ENCODE measurements at regions not wholly inside any gene's neighbourhood (a gene's known extent, or its start where the extent isn't known, plus 50 kb on each side); places are given as distances from the start of the nearest gene placed in this dataset.

DNA sequence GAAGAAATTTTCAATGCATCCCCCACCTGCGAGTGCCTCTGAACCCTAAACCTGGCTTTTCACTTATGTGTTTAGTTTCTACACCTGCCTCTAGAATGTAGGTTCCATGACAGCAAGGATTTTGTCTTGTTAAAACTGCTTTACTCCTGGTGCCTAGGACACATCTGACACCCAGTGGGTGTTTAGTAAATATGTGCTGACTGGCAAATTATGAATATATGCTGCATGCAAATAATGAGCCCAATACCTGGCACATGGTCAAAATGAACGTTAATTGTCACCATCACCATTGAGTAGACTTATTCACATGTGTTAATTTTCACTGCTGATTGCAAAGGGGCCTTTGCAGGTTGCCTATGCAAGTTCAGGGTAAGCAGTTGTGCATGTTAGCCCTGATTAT is 249.9 kb upstream of the WWC1 start:
- no peaks in the 10 kb centered on the region for H3K27me3 ChIP-seq
- TF ChIP-seq, protein P1, sequence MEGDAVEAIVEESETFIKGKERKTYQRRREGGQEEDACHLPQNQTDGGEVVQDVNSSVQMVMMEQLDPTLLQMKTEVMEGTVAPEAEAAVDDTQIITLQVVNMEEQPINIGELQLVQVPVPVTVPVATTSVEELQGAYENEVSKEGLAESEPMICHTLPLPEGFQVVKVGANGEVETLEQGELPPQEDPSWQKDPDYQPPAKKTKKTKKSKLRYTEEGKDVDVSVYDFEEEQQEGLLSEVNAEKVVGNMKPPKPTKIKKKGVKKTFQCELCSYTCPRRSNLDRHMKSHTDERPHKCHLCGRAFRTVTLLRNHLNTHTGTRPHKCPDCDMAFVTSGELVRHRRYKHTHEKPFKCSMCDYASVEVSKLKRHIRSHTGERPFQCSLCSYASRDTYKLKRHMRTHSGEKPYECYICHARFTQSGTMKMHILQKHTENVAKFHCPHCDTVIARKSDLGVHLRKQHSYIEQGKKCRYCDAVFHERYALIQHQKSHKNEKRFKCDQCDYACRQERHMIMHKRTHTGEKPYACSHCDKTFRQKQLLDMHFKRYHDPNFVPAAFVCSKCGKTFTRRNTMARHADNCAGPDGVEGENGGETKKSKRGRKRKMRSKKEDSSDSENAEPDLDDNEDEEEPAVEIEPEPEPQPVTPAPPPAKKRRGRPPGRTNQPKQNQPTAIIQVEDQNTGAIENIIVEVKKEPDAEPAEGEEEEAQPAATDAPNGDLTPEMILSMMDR (IDR thresholded peaks at IDR 0.05) = no peak
- 53 to 63% methylated on average over 2 of the region's 2 CpGs for WGBS, 2 donors
- no peak for DNase-seq
- no peak for ATAC-seq
- no peak overlapping the region for H3K4me3 ChIP-seq
- intact Hi-C loops (cut with DNase I) = no loop called here
- H3K9me3 ChIP-seq = no peaks in the 10 kb centered on the region
- FAIRE-seq = no peak
- no peaks in the 10 kb centered on the region for H3K4me1 ChIP-seq
- no peaks in the 10 kb centered on the region for H3K36me3 ChIP-seq
- H3K27ac ChIP-seq = no peak overlapping the region

DNA sequence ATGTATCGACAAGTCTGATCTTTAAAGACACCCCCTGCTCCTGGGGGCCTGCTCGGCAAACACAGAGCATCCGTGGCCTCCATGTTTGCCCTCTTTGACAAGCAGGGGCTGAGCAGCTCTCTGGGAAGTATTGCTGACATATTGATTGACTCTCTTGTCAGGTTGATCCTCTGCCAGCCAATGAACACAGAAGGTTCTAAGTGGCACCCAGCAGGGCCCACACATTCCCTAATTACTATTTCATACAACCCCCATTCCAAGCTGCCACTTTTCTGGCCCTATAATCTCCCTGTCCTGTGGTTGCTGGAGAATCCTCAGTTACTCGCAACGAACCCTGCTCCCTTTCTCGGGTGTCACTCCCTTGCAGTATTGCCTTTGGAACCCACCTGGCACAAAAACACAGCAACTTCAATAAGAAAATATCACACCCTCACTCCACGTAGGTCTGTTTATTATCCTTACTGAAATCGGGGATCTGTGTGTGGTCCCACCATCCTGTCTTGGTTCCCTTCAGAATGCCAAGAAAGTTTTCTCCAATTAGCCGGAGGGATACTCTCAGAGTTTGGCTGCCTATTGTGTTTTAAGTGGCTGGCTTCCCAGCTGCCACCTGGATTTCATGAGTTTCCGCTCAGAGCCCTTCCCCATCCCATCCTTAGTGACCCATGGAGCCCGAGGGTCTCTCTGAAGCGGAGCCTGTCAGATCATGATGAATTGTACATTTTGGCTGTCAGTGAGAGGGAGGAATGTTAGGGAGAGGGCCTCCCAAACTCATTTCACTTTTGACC is 249.0 kb upstream of the WWC1 start:
- H3K9me3 ChIP-seq = no peaks in the 10 kb centered on the region
- H3K27ac ChIP-seq = no peak overlapping the region
- WGBS, 2 donors = 73 to 84% methylated on average over 12 of the region's 12 CpGs
- no peaks in the 10 kb centered on the region for H3K36me3 ChIP-seq
- no peaks in the 10 kb centered on the region for H3K4me1 ChIP-seq
- ATAC-seq (no peak), FAIRE-seq (no peak), DNase-seq (no peak)
- TF ChIP-seq, protein P1 (IDR thresholded peaks at IDR 0.05) = no peak
- H3K4me3 ChIP-seq = no peak overlapping the region
- H3K27me3 ChIP-seq = no peaks in the 10 kb centered on the region
- intact Hi-C loops (cut with DNase I) = no loop called here

DNA sequence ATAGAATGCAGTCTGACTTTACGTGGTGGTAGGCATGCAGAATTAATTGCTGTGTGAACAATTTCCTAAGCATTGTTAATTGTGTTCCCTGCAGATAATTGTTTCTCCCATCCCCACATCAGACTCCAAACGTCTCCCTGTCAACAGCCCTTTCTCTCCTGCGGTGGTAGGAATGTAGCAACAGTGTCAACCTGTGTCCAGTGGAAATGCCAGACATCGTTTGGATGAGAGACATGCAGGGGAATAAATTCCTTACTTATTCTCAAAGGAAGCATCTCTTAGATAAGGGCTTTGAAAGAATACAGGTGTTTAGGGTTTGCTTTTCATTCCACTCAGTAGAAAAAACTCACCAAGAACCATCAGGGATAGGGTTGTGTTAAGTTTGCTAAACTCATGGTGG is 245.3 kb upstream of the WWC1 start:
- Histone ChIP-seq H3K4me1 (no peaks in the 10 kb centered on the region), H3K27ac (no peak overlapping the region), H3K27me3 (no peaks in the 10 kb centered on the region), H3K4me3 (no peak overlapping the region), H3K36me3 (no peaks in the 10 kb centered on the region), H3K9me3 (no peaks in the 10 kb centered on the region)
- ATAC-seq (no peak), FAIRE-seq (no peak), DNase-seq (no peak)
- intact Hi-C loops (cut with DNase I) = no loop called here
- TF ChIP-seq, protein P1 (IDR thresholded peaks at IDR 0.05) = no peak
- 54 to 66% methylated on average over 4 of the region's 4 CpGs for WGBS, 2 donors

DNA sequence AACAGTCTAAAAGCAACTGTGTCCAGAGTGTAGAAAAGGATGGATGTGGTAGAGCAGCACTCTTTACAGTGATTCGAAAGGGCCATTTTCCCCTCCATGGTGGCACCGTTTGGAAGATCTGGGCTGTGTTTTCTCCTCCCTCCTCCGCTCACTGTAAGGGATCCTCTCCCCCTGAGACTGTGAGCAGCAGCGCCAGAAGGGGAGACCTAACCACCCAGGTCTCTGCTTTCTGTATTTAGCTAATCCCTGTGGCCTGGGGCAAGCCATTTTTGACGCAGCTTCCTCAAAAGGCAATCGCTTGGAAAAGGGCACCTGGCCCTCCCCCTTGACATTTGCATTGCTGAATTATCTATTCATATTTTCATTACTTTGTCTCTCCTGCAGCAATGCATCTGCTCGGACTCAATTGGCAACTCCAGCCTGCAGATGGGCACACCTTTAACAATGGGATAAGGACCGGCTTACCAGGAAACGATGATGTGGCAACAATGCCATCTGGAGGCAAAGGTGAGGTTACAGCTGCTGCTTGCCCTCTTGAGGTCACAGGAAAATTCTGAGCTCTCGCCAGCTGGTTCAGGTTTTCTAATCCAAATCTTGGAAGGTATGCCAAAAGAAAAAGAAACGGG is 244.3 kb upstream of the WWC1 start:
- no peaks in the 10 kb centered on the region for H3K27me3 ChIP-seq
- H3K27ac ChIP-seq = no peak overlapping the region
- no peak for FAIRE-seq
- no peaks in the 10 kb centered on the region for H3K9me3 ChIP-seq
- TF ChIP-seq, protein P1 (IDR thresholded peaks at IDR 0.05) = peak in 3 of 4 donors; percentile 25 to 31 (median 30)
- H3K4me3 ChIP-seq = no peak overlapping the region
- intact Hi-C loops (cut with DNase I) = no loop called here
- DNase-seq = peak in 4 of 6 donors; percentile 58 to 77 (median 66)
- ATAC-seq = peak; percentile 91 to 98 (median 96)
- no peaks in the 10 kb centered on the region for H3K4me1 ChIP-seq
- 41 to 44% methylated on average over 11 of the region's 11 CpGs for WGBS, 2 donors
- no peaks in the 10 kb centered on the region for H3K36me3 ChIP-seq

DNA sequence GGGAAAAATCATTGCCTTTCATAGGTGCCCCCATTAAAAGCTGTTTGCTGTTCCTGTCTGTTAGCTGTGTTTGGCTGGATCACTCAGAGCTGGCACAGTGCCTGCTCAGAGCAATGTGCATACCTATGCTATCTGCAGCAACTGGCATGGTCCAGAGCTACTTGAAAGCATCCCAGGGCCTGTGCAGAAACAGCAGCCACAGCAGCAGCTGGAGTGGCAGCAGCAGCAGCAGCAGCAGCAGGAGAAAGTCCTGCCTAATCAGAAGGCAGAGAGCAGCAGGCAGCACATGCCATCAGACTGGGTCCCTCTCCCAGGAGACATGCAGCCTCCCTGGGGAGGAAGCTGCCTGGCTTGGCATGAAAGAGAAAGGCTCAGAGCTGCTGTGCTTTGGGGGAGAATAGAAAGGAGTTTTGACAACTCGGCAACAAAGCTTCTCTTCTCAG is 243.8 kb upstream of the WWC1 start:
- H3K4me1 ChIP-seq = no peaks in the 10 kb centered on the region
- no peaks in the 10 kb centered on the region for H3K27me3 ChIP-seq
- intact Hi-C loops (cut with DNase I) = no loop called here
- H3K36me3 ChIP-seq = no peaks in the 10 kb centered on the region
- H3K9me3 ChIP-seq = no peaks in the 10 kb centered on the region
- ATAC-seq (peak; percentile 71 to 83 (median 77)), DNase-seq (peak in 3 of 6 donors; percentile 17 to 74 (median 65)), FAIRE-seq (no peak)
- TF ChIP-seq, protein P1 (IDR thresholded peaks at IDR 0.05) = peak in 1 of 4 donors; percentile 3
- no peak overlapping the region for H3K27ac ChIP-seq
- 18 to 35% methylated on average over 1 of the region's 1 CpG for WGBS, 2 donors
- H3K4me3 ChIP-seq = no peak overlapping the region

Measured in pancreas (tissue), 10 donors.